ENCODE measurements at regions not wholly inside any gene's neighbourhood (a gene's known extent, or its start where the extent isn't known, plus 50 kb on each side); places are given as distances from the start of the nearest gene placed in this dataset.

DNA sequence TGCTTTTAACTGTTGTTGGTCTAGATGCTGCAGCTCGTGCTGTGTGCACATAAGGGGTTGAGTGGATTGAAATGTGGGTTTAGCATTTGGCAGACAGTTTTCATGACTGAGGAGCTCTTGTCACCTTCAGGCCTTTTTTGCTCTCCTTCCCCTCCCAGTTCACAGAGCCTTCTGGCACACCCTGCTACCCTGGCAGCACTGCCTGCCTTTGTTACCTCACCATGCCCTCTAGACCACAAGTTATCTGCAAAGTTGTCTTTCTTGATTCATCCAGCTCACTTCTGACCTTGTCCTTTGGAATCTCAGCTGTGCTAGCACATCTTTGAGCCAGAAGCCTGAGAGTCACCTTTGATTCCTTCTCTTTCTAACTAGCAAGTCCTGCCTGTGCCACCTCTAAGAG, 348.9 kb upstream of the ZFP64 start:
- DNase-seq = no peak

DNA sequence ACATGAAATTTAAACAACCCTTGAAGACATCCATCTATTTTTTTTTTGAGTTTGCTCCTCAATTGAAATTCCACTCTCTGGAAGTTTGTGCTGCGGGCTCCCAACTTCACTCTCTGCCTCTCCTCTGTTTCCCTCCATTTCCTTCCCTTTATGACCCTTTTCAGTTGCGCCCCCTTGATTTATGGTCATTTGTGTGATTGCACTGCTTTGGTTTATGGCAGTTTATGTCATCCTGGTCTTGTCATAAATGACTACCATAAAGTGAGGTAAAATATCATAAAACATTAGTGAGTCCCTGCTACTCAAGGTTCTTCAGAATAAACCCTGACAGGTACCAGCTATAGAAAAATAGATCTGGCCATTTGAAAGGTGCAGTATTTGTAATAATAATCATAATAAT, 348.3 kb upstream of the ZFP64 start:
- DNase-seq = no peak

DNA sequence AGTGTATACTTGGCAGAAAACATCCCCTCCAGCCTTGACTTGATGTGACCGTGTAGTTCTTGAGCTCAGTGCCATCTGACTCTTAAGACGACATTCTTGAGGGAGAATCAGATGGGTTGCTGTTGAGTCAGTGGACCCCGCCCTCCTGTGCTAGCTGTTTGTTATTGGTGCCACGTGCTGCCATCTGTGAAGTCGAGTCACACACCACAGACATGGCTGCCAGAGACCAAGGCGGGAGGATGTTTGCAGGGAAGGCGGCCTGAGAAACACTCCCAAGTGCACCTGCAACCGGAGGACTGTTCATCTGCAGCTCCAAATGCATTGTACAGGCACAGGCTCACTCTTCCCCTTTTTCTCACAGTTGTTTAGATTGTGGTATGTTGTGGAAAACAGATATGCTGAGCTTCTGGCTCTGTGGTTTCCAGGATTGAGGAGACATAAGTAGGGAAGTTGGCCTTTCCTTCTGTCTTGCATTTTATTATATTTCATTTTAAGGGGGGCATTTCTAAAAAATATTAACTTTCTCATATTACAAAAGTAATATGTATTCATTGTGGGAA, 345.3 kb upstream of the ZFP64 start:
- no peak for DNase-seq

DNA sequence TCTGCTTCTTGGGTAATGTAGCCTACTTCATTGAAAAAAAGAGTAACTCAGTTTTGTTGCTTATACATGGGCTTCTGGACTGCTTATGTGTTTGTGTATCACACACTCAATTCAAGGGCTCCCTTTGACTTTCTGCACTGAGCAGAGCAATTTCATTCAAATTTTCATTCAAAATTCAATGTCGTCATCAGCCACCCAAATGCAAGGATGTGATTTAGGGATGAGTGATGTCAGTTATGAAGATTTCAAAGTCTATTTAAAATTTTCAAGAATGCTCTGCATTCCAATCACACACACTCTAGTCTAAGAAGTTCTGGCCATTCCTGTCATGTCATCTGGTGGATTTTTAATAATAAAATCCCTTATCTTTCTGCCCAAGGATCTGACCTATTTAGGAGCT, 344.5 kb upstream of the ZFP64 start:
- DNase-seq = no peak

DNA sequence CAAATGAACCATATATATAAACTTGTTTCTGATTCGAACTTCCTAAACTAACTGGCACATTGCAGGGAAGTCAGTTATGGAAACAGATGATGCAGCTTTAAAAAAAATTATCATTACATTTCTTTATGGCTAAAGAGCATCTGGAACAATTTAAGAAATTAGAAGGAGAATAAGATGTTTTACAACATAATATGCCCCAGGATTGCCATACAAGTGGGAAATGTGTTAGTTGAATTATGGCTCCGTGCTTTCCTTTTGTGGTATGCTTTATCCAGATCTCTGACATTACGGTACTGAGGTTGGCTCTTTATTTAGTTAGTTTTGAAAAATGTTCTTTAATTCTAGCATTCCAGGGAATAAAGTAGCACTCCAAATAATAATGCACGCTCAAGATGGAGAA, 343.0 kb upstream of the ZFP64 start:
- DNase-seq = no peak

DNA sequence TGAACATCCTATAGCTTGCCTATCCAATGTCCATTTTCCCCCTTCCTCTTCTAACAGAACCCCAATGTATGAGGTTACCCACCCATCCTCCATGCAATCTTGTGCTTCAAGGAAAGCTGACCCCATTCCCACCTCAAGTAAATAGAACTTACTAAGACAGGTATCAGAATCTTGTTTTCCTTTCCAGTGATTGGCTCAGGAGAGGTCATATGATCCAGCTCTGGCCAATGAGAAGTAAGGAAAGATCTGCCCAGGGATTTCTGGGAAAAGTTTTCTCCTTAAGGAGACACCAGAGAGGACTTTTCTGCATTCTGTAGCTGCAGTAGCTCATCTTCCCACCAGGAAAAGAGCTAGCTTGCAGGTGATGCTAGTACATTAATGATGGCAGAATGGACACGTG, 341.8 kb upstream of the ZFP64 start:
- no peak for DNase-seq

DNA sequence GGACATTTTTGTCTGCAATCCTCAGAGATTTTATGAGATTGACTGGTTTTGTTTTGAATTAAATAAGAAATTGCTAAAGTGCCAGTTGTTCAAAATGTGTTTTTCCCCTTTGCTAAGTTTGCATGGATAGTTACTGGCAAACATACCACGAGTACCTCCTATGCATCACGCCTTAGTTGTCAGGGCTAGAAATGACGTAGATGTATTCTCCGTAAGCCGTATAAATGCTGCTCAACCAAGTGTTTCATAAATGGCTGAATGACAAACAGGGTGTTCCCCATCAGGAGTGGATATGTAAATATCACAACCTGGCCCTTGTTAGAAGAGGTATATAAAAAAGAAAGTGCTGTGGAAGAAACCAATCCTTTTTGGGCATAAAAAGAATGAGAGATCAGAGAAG, 341.1 kb upstream of the ZFP64 start:
- DNase-seq = no peak

DNA sequence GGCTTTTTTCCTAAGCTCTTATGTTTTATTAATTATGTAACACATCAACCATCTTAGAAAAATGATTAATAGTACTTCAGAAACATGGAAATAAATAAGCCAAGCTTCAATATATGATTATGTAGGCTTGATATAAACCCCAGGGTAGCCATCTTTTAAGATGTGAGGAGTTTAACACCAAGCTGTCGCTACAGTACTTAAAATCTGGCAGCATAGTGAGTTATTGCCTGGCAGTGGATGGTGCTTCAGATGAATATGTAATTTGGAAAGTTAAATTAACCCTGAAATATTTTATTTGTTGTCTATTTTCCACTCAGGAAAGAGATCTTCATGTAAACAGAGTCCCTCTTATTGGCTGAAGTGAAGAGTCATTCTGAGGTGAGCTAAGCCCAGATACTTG, 339.0 kb upstream of the ZFP64 start:
- no peak for DNase-seq

DNA sequence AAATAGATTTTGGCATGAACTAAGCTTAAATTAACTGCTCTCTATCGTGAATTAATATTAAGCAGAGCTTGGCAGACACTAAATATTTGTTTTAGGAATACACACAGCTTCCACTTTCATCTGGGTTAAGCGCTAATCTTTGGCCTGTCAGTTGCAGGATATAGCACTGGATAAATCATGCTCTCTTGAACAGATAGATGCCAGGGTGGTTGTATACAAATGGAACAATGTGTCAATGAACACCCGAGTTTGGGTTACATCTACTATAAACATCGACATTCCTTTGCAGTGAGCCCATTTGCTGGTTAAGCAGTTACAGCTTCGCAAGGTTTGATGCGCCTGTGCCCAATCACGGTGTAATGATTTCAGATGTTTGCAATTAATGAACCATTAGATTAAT, 338.2 kb upstream of the ZFP64 start:
- DNase-seq = no peak

DNA sequence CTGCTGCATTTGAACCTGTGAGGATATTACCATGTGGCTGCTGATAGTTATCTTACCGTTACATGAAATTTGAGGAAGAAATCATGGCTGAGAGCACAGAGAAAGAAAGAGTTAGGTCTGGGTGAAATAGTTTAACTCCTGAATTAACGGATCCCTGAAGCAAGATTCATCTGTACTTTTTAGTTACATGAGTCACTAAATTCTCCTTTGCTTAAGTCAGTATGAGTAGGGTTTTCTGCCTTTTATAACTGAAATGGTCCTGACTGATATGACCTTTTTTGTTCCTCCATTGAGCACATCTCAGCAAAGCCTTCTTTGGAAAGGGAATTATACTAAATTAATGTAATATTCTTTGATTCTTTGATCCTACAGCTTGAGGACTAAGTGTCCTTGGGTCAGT, 333.3 kb upstream of the ZFP64 start:
- DNase-seq = no peak

DNA sequence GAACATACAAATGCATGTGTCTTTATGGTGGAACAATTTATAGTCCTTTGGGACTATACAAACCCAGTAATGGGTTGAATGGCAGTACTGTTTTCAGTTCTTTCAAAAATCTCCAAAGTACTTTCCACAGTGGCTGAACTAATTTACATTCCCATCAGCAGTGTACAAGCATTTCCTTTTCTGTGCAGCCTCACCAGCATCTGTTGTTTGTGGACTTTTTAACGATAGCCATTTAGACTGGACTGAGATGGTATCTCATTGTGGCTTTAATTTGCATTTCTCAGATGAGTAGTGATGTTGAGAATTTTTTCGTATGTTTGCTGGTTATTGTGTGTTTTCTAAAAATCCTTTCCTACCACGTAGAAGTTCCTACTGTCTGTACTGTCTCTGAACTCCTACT, 327.2 kb upstream of the ZFP64 start:
- DNase-seq = no peak

DNA sequence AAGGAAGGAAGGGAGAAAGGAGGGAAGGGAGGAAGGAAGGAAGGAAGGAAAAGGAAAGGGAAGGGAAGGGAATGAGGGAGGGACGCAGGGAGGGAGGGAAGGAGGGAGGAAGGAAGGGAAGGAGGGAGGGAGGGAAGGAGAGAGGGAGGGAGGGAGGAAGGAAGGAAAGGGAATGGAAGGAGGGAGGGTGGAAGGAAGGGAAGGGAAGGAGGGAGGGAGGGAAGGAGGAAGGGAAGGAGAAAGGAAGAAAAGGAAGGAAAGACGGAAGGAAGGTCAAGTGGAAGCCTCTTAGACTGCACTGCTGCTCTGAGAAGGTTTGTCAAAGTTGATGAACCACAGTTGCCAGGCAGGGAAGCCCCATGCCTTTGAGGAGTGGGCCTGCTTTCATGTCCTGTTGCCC, 324.3 kb upstream of the ZFP64 start:
- no peak for DNase-seq

DNA sequence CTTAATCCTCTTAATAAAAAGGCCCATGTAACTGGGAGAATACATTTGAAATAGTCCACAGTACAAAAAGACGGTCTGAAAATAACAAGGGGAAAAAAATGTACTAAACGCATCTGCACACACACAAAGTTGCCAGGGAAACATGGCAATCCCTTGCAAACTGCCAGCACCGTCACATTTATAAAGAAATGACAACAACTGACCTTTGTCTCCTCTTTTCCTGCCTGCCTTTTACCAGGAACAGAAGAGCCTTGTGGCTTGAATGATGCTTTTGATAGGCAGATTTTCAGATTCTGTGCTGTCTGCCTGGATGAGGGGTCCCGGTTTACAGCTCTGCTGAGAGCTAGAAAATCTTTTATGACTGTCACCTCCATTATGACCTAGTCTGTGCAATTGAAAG, 308.6 kb upstream of the ZFP64 start:
- no peak for DNase-seq

DNA sequence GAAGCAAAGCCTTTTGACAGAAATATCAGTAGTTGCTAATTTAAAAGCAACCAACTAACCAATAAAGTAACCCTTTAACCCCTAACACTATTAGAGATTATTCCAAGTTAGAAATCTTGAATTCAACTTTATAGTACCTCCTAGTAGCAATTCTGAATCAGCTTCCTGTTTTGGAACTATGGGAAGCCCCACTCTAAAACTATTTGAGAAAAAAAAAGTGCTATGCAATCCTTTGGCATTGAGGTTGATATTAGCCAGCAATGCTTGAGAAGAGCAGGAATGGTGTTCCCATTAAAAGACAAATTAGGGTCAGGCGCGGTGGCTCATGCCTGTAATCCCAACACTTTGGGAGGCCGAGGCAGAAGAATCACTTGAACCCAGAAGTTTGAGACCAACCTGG, 306.2 kb upstream of the ZFP64 start:
- no peak for DNase-seq

DNA sequence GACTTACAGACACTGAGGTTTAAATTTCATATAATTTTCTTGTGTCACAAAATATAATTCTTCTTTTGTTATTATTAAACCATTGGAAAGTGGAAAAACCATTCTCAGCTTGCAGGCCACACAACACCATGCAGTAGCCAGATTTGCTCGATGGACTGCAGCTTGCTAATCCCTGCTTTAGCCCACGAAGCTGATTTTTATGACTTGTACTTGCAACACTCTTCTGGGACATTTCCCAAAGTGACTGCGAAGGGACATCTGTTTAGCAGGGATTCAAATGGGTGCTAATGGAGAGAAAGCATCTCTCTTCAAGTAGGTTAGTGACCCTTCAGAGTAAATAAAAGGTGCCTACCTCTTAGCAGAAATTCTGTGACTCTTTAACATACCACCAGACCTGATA, 304.6 kb upstream of the ZFP64 start:
- no peak for DNase-seq

DNA sequence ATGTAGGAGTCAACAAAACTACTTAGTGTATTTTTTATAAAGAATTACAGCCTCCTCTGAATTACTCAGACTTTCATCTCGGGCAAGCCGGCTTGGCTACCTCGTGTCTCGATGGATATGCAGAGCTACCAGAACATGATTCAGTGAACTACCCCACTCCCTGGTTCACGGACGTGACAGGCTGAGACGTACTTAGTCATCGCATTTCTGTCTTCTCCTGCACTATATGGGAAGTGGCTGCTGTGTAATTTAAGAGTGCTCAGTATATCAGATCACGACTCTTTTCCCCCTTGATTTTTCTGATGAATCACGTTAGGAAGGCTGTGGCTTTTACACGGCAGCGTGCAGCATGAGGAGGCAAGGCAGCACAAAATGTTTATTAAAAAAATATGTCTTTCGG, 302.7 kb upstream of the ZFP64 start:
- peak; percentile 78 for DNase-seq

DNA sequence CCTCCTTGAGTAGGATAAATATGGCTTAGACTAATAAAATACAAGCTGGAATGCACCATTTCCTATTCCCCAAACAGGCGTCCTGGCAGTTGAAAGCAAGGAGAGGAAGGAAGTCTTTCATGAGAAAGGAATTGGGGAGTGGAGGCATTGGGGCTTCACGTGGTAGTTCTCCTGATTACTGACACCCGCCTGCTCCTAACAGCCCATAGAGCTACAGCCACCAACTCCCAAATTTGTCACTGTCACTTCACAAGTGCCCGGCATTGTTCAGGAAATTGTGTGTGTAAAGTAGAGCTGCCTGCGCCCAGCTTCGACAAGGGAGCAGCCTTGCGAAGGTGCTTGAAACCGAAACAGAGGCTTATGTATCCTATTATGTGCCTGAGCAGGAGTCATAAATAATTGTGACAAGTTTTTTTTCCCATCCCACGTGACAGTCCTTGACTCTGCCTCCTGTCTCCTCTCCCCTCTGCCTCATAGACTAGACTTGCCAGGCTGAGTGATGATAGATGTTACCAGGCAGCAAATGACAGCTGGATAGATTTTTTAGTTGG, 301.7 kb upstream of the ZFP64 start:
- DNase-seq = peak; percentile 28

DNA sequence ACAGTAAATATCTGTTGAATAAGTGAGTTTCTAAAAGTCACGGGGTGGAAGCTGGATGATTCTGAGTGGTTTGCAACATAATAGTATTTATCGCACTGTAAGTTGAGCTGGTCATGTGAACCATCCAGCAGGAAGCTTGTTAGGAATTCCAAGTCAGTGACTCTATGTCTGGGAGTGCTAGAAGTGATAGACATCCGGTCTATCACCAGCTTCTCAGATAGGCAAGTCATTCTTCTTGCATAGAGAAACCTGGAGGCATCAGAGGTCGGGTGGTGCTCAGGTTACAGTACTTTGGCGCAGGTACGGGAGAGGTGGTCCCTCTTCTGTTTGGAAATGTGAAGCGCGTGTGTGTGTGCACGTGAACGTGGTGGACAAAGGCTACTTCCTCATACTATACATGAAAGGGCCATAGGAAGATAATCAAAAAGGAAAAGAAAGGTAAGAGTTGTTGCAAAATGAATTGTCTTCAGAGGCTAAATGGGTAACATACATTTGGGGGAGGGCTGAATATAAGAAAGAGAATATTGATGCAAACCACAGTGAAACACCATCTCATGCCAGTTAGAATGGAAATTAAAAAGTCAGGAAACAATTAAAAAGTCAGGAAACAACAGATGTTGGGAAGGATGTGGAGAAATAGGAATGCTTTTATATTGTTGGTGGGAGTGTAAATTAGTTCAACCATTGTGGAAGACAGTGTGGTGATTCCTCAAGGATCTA, 299.3 kb upstream of the ZFP64 start:
- DNase-seq = no peak

DNA sequence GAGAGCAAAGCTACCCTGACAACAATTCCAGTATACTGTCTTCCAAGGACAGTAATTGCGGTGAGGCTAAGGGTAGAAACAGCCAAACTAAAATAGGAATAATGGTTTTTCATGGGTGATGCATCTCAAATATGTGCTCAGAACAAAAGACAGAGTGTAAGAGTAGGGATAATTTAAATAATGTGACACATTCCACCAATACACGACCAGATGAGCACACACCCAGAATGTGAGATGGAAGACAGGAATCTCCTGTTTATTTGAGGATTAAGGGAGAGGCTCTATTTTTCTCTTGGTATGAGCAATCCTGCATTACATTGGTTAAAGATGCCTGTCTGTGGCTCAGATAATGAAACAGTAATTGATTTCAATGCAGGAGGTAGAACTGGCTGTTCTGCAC, 292.9 kb upstream of the ZFP64 start:
- DNase-seq = no peak

DNA sequence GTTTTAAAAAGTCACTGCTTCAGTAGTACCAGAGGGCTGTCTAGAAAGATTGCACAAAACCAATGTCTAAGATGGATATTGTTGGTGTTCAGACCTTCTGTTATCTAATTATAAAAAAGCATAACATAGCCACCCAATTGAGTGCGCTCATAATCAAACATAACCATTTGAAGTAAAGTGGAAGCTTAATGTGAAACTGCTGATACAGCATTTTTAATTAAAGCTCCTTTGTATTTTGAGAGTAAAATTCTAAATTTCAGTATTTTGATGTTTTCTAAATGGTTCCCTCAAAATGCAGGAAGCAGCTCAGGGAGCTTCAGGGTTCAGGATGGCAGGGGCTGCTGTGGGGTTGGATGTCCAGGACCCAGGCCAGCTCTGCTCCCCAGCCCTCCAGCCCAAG, 291.8 kb upstream of the ZFP64 start:
- no peak for DNase-seq

DNA sequence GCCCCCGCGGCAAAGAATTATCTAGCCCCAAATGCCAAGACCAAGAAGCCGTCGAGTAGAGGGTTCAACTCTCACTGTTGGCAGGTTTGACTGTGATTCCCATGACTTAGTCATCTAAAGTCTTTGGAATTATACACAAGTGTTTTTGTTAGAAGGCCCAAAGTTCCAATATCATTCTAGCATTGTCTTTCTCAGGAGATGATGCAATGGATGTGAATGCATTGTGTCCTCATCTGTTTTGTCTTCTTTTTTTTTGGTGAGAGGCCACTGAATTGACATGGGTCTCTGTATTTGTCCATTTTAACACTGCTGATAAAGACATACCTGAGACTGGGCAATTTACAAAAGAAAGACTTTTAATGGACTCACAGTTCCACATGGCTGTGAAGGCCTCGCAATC, 290.5 kb upstream of the ZFP64 start:
- DNase-seq = no peak

DNA sequence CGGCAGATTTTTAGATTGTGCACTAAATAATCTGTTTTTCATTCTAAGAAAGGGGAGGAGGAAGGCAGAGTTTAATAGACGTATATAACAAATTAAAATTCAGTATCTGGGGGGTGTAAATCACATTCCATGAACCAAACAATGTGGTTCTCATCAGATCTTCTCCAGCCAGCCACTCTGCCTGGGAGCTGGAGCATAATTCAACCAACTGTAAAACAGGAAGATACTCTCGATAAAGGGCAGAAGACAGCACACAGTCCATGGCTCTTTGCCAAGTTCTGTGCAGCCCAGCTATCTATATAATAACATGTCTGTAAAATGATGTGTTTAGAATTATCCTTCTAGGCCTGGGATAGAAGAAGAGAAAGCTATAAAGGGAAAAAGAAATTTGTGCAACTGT, 289.9 kb upstream of the ZFP64 start:
- no peak for DNase-seq

DNA sequence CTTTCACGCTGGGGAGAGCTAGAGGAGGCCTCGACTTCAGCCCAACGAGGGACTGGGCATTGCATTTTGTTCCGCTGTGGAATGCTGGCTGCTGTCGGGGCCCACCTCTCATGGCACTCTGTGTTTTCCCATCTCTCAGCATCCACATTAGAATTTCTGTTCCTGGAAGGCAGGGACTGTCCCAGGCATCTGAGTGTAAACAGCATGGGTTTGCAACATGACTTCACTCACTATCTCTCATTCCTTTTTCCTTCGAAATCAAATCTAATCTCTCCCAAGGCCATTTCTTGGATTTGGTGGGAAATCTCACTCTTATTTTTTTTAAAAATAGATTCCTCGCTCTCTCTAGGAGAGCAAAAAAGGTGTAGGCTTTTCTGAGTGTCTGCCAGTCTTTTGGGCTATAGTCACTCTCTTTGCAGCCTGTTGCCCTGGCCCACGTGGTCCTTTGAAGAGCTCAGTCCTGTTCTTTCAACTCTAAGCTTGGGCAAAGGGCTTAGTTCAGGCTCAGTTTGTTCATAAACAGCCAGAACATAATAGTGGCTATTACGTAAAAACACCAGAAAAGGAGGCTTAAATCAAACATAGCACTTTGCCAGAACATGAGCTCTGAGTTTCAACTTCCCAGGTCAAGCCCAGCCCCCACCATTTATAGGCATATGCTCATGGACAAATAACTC, 284.6 kb upstream of the ZFP64 start:
- no peak for DNase-seq

DNA sequence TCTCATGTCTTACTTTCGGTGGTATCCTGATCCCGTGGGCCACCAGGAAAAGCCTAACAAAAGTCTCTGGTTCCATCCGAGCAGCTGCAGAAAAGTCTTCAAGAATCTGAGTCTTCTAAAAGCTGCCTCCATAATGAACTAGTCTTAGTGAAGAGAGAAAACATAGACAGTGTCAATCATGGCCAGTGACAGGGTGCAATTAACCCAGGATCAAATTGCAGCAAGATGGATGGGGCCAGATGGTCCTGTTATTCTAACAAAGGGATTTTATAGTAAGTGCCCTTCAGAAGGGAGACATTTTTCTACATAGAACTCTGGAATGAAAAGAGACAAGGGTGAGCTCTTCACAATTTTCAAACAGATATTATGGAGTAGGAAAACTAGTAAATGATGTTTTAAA, 281.6 kb upstream of the ZFP64 start:
- DNase-seq = no peak

DNA sequence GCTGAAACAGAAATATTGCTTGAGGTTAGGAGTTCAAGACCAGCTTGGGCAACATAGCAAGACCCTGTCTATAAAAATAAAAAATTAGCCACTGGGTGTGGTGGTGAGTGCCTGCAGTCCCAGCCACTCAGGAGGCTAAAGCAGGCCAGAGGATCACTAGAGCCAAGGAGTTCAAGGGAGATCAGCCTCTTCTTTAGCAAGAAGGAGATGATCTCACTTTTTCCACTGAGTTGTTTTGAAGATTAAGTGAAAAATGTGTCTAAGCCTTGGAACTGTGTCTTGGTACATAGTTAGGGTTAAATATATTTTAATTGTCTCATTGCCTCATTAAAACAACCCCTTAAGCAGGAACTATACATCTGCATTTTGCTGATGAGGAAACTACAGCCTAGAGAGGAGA, 279.0 kb upstream of the ZFP64 start:
- DNase-seq = no peak

All from activated CD4-positive, alpha-beta T cell treated with anti-CD3 and anti-CD28 coated beads for 48 hours (primary cell).